ENCODE measurements at regions not wholly inside any gene's neighbourhood (a gene's known extent, or its start where the extent isn't known, plus 50 kb on each side); places are given as distances from the start of the nearest gene placed in this dataset.

DNA sequence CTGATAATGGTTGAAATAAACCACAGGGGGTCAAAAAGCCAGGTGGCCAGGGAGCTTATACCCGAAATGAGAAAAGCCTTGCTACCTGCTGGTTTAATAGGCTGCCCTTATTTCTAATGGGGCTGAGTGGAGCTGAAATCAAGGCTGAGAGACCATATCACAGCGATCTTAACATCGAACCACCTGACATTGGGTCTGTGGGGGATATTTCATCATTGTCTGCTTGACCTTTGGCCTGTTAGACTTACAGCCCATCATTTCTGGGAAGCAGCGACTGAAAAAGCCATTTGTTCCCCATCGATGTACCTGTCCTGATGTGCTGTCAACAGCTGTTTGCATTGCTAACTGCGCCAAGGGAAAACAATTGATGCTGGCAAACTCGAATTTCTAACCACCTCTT lies 199.7 kb upstream of the SLC14A2 start:
- Mint-ChIP-seq H3K36me3 (ENCODE audit: insufficient read depth, unreplicated experiment) (no peaks in the 10 kb centered on the region), H3K27me3 (ENCODE audit: insufficient read depth, unreplicated experiment) (no peaks in the 10 kb centered on the region), H3K27ac (ENCODE audit: unreplicated experiment) (no peak overlapping the region), H3K4me3 (ENCODE audit: unreplicated experiment) (no peak overlapping the region), H3K4me1 (ENCODE audit: low read depth, unreplicated experiment) (no peaks in the 10 kb centered on the region), H3K9me3 (ENCODE audit: unreplicated experiment) (no peaks in the 10 kb centered on the region)
- H3K36me3 ChIP-seq (ENCODE audit: control insufficient read depth, insufficient read depth, low read length), result no peaks in the 10 kb centered on the region
- intact Hi-C loops (cut with micrococcal nuclease; ENCODE audit: unreplicated experiment), result no loop called here
- H3K27me3 ChIP-seq (replicated peaks; ENCODE audit: control insufficient read depth, insufficient read depth, low read length), result no peaks in the 10 kb centered on the region
- no peaks in the 10 kb centered on the region for H3K4me1 ChIP-seq
- H3K9me3 ChIP-seq, result no peaks in the 10 kb centered on the region
- TF ChIP-seq, protein P1, sequence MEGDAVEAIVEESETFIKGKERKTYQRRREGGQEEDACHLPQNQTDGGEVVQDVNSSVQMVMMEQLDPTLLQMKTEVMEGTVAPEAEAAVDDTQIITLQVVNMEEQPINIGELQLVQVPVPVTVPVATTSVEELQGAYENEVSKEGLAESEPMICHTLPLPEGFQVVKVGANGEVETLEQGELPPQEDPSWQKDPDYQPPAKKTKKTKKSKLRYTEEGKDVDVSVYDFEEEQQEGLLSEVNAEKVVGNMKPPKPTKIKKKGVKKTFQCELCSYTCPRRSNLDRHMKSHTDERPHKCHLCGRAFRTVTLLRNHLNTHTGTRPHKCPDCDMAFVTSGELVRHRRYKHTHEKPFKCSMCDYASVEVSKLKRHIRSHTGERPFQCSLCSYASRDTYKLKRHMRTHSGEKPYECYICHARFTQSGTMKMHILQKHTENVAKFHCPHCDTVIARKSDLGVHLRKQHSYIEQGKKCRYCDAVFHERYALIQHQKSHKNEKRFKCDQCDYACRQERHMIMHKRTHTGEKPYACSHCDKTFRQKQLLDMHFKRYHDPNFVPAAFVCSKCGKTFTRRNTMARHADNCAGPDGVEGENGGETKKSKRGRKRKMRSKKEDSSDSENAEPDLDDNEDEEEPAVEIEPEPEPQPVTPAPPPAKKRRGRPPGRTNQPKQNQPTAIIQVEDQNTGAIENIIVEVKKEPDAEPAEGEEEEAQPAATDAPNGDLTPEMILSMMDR (IDR thresholded peaks at IDR 0.05; ENCODE audit: insufficient read depth in 1 of 2, low read depth in 1 of 2, low read length in 1 of 2, severe bottlenecking in 1 of 2, unreplicated experiment in 1 of 2), result no peak
- CTCF ChIA-PET, result no interaction called here
- DNase-seq, result no peak
- BruUV-seq (replicated peaks), result no TSS peak
- POLR2A ChIA-PET, result no interaction called here
- H3K4me3 ChIP-seq (ENCODE audit: low read depth, low read length), result no peak overlapping the region

DNA sequence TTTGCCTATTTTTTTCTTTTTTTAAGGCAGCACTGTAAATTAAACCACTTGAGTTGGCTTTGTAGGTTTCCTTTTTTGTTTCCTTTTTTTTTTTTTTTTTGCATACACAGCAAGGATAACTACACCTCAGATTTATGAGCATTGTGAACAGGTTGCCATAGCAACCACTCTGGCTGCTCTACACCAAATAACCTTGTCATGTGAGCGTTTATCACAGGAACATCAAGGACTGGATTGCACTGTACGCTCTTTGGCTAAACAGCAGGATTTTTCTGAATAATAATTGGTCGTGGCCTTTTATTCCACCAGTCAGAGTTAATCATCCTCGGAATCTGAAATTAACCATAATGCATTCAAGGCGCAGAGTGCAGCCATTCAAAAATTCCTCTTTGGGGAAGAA lies 199.1 kb upstream of the SLC14A2 start:
- intact Hi-C loops (cut with micrococcal nuclease; ENCODE audit: unreplicated experiment), result no loop called here
- Mint-ChIP-seq H3K4me3 (ENCODE audit: unreplicated experiment) (no peak overlapping the region), H3K27ac (ENCODE audit: unreplicated experiment) (no peak overlapping the region), H3K4me1 (ENCODE audit: low read depth, unreplicated experiment) (no peaks in the 10 kb centered on the region), H3K36me3 (ENCODE audit: insufficient read depth, unreplicated experiment) (no peaks in the 10 kb centered on the region), H3K9me3 (ENCODE audit: unreplicated experiment) (no peaks in the 10 kb centered on the region), H3K27me3 (ENCODE audit: insufficient read depth, unreplicated experiment) (no peaks in the 10 kb centered on the region)
- ChIA-PET CTCF (no interaction called here), POLR2A (no interaction called here)
- Histone ChIP-seq H3K4me1 (no peaks in the 10 kb centered on the region), H3K36me3 (ENCODE audit: control insufficient read depth, insufficient read depth, low read length) (no peaks in the 10 kb centered on the region), H3K27me3 (replicated peaks; ENCODE audit: control insufficient read depth, insufficient read depth, low read length) (no peaks in the 10 kb centered on the region), H3K9me3 (no peaks in the 10 kb centered on the region), H3K4me3 (ENCODE audit: low read depth, low read length) (no peak overlapping the region)
- BruUV-seq (replicated peaks), result no TSS peak
- TF ChIP-seq, protein P1 (IDR thresholded peaks at IDR 0.05; ENCODE audit: insufficient read depth in 1 of 2, low read depth in 1 of 2, low read length in 1 of 2, severe bottlenecking in 1 of 2, unreplicated experiment in 1 of 2), result no peak
- DNase-seq, result no peak

- H3K9me3 Mint-ChIP-seq (ENCODE audit: unreplicated experiment), result no peaks in the 10 kb centered on the region
- no peaks in the 10 kb centered on the region for H3K27me3 Mint-ChIP-seq (ENCODE audit: insufficient read depth, unreplicated experiment)
- CTCF ChIA-PET, result no interaction called here
- H3K4me3 Mint-ChIP-seq (ENCODE audit: unreplicated experiment), result no peak overlapping the region
- intact Hi-C loops (cut with micrococcal nuclease; ENCODE audit: unreplicated experiment), result no loop called here
- BruUV-seq (replicated peaks), result no TSS peak
- H3K27me3 ChIP-seq (replicated peaks; ENCODE audit: control insufficient read depth, insufficient read depth, low read length), result no peaks in the 10 kb centered on the region
- no peaks in the 10 kb centered on the region for H3K4me1 ChIP-seq
- no peaks in the 10 kb centered on the region for H3K4me1 Mint-ChIP-seq (ENCODE audit: low read depth, unreplicated experiment)
- POLR2A ChIA-PET, result no interaction called here
- H3K27ac Mint-ChIP-seq (ENCODE audit: unreplicated experiment), result no peak overlapping the region
- no peaks in the 10 kb centered on the region for H3K36me3 ChIP-seq (ENCODE audit: control insufficient read depth, insufficient read depth, low read length)
- H3K4me3 ChIP-seq (ENCODE audit: low read depth, low read length), result no peak overlapping the region
- TF ChIP-seq, protein P1 (IDR thresholded peaks at IDR 0.05; ENCODE audit: insufficient read depth in 1 of 2, low read depth in 1 of 2, low read length in 1 of 2, severe bottlenecking in 1 of 2, unreplicated experiment in 1 of 2), result no peak
- no peaks in the 10 kb centered on the region for H3K36me3 Mint-ChIP-seq (ENCODE audit: insufficient read depth, unreplicated experiment)
- no peak for DNase-seq
- H3K9me3 ChIP-seq, result no peaks in the 10 kb centered on the region
These were observed 197.9 kb upstream of the SLC14A2 start for GRCh38 chr18:45417392-45417791.

All from Caco-2 (cell line).